ENCODE measurements at regions not wholly inside any gene's neighbourhood (a gene's known extent, or its start where the extent isn't known, plus 50 kb on each side); places are given as distances from the start of the nearest gene placed in this dataset.
"Not testable (repeated sequence)": the region's sequence is repeated elsewhere in the genome, so short reads cannot be mapped to it uniquely, and the experiment has no call there.

DNA sequence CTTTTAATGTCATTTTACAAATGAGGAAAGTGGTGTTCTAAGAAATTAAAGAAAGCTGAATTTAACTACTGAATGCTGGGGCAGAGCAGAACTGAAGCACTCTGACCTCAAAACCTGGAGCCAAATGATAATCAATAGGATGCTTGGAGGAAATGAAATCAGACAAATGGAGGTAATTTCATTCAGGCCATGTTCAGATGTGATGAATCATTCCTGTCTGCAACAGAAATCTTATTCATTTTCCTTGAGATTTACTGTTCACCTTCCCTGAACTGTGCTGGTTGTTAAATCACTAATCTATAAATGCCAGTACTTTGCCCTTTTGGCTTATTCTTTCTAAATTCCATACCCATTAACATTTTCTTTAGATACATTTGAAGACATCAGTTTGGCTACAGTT lies 85.6 kb upstream of the SNX7 start:
- DNase-seq (ENCODE audit: low read depth in 4 of 4, low spot score in 2 of 4) = no peak

DNA sequence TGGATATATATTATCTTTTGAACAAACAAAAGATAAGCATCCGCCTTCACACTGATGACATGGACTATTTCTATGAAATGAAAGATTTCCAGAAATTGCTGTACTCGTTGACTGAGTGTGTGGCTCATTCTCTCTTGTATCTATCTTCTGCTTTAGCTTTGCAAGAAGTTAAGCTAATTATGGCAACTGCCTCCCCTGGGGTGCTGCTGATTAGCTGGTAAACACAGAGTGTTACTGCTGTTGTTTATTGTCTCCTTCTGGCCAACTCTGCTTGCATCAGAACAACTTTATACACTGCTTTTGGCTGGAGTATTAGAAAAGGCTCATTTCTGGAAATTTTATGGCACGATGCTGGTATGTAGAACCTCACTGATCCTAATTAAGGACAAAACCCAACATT lies 95.6 kb upstream of the SNX7 start:
- no peak for DNase-seq (ENCODE audit: low read depth in 4 of 4, low spot score in 2 of 4)

DNA sequence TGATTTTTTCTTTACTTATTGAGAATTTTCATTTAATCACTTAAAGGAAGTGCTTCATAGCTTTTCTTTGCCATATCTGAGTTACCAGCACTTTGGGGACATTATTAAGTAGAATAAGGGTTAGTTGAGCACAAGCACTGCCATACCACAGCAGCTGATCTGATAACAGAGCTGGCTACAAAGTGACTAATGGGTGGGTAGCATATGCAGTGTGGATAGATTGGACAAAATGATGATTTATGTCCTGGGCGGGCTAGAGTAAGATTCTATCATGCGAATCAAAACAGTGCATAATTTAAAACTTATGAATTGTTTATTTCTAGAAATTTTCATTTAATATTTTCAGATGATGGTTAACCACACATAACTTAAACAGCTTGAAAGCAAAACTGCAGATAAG lies 102.2 kb upstream of the SNX7 start:
- no peak for DNase-seq (ENCODE audit: low read depth in 4 of 4, low spot score in 2 of 4)

DNA sequence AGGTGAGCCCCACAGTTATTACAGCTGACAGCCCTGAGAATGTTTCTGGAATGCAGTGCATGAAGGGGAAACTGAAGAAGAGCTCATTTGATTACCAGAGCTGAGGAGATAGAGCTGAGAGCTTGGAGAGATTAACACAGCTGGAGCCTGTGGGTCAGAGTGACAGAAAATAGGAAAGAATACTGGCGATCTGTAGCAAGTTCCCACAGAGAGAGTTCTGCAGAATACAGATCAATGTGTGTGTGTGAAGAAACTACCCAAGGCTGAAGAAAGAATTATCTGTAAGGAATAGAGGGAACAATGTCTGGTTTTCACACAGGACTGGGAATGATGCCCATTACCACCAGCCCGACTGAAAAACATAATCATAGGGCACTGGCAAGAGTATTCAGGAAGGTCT lies 103.6 kb upstream of the SNX7 start:
- no peak for DNase-seq (ENCODE audit: low read depth in 4 of 4, low spot score in 2 of 4)

DNA sequence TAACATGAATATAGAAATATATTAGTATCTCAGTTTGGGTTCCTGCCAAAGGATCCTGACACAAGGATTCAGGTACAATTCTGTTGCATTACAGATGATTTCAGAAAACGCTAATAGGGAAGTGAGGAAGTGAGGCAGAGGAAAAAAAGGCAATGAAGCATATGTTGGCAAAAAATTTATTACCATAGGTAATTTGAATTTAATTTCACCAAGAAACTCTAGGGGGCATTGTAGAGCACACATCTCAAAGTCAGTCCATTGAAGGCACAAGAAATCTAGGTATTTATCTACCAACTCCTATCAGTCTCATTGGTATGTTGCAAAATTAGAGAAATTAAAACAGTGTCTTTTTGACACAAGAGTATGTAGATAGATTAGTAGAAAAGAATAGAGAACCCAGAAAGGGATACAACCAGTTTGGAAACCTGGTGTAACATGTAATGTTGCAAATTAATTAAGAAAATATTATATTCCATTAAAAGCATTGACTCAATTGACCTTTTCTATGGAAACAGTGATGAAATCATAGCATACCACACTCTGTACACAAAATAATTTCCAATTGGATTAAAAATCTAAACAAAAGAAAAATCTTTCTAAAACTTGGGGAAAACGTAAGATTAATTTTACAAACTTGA lies 104.9 kb upstream of the SNX7 start:
- no peak for DNase-seq (ENCODE audit: low read depth in 4 of 4, low spot score in 2 of 4)

DNA sequence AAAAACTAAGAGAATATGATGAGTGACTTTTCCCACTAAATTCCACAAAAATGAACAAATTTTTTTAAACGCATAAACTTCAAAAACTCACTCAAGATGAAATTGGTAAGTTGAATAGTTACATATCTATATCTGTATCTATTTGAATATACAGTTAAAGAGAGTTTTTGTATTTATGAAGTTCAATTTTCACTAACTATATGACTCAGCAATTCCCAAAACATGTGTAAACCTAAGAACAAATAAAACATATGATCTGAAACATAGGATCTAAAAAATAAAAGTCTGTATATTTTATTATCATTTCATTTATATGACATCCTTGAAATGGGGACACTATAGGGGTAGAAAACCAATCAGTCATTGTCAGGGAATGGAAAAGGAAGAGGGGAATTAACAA lies 105.7 kb upstream of the SNX7 start:
- DNase-seq (ENCODE audit: low read depth in 4 of 4, low spot score in 2 of 4) = no peak

DNA sequence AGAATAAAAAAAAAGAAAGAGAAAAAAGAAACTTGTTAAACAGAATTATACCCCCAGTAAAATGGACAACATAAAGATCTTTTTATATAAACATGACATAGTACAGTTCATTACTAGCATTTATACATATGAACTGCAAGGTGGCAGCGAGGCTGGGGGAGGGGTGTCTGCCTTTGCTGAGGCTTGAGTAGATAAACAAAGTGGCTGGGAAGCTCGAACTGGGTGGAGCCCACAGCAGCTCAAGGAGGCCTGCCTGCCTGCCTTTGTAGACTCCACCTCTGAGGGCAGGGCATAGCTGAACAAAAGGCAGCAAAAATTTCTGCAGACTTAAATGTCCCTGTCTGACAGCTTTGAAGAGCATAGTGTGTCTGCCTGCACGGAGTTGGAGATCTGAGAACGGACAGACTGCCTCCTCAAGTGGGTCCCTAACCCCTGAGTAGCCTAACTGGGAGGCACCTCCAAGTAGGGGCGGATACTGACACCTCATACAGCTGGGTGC lies 108.9 kb upstream of the SNX7 start:
- DNase-seq (ENCODE audit: low read depth in 4 of 4, low spot score in 2 of 4) = not testable (repeated sequence)

DNA sequence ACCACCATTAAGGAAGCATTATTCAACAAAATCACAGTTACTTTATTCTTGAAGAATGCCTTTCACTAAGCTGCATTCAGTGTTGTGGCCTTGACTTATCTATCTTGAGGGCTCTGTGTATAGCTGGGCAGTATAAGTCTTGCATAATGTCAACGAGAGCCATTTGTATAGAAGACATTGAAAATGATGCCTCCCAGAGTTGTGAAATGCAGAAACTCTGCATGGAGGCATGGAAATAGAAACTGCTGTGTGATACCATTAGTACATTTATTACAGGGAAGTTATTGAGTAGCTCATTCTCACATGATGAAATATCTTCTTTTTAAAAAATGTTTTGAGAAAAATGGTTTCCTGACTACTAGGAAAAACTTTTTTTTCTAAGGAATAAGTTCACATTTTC lies 111.4 kb upstream of the SNX7 start:
- no peak for DNase-seq (ENCODE audit: low read depth in 4 of 4, low spot score in 2 of 4)

DNA sequence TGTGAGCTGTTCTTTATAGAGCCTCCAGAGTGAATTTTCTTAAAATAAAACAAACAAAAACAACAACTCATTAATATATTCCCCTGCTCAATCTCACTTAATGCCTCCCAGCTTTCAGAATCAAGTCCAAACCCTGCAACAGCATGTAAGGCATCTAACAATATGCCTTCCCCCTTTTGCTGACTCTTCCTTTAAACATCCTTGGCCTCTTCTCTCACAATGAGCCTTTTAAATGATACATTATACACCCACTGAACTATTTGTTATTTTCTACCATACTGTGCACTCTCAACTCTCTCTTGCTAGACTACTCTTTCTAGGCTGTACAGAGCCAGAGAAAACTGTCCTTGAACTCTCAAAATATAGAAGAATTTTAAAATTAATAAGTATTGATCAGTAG lies 115.2 kb upstream of the SNX7 start:
- no peak for DNase-seq (ENCODE audit: low read depth in 4 of 4, low spot score in 2 of 4)

DNA sequence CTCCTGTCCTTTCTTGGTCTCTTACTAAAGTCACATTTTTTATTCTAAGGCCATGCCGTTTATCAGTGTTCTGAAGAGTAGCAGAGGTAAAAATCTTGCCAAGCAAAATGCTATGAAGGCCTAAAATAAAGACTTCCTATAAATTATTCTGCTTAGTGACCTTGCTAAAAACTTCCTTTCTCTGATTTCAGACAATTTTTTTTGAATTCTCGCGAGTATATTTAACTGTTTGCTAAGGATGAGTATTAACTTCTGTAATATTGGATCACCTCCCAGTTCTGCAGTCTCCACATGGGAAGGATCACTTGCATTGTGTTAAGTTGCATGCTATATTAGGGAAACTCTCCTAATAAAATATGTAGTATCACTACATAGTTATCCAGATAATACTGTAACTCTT lies 123.4 kb upstream of the SNX7 start:
- no peak for DNase-seq (ENCODE audit: low read depth in 4 of 4, low spot score in 2 of 4)

DNA sequence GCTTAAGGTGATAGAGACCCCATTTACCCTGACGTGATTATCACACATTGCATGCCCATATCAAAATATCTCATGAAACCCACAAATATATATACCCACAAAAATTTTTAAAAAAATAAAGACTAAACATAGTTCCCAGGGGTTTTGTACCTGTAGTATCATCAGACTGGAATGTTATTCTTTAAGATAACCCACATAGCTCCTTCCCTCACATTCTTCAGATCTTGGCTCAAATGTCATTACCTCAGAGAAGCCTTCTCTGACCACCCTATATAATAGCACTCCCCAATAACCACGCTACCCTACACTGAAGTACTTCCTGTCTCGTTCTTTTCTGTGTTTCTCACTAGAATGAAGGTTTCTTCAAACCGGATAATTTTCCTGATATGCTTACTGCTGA lies 138.3 kb upstream of the SNX7 start:
- DNase-seq (ENCODE audit: low read depth in 4 of 4, low spot score in 2 of 4) = no peak

DNA sequence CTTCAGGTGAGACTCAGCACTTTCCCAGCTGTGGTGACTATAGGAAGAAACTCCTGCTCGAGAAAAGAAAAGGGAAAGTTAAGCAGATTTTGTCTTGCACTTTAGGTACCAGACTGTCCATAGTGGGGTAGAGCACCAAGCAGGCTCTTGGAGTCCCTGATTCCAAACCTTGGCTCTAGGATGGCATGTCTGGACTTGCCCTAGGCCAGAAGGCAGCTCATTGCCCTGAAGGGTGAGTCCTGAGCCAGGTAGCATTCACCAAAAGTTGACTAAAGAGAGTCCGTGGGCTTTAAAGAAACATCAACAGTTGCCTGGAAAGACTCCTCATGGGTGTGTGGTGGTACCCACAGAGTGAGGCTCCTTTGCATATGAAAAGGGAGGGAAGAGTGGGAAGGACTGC lies 145.2 kb upstream of the SNX7 start:
- no peak for DNase-seq (ENCODE audit: low read depth in 4 of 4, low spot score in 2 of 4)

DNA sequence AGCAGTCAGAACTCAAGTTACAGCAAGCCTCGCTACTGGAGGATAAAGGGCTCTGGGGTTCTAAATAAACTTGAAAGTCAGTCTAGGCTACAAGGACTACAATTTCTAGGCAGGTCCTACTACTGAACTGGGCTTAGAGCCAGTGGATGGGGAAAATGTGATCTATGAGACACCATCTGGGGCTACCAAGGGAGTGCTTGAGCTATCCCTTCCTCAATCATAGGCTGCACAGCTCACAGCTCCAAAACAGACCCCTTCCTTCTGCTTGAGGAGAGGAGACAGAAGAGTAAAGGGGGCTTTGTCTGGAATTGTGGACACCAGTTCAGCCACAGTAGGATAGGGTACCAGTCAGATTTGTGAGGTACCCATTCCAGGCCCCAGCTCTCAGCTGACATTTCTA lies 145.8 kb upstream of the SNX7 start:
- no peak for DNase-seq (ENCODE audit: low read depth in 4 of 4, low spot score in 2 of 4)

DNA sequence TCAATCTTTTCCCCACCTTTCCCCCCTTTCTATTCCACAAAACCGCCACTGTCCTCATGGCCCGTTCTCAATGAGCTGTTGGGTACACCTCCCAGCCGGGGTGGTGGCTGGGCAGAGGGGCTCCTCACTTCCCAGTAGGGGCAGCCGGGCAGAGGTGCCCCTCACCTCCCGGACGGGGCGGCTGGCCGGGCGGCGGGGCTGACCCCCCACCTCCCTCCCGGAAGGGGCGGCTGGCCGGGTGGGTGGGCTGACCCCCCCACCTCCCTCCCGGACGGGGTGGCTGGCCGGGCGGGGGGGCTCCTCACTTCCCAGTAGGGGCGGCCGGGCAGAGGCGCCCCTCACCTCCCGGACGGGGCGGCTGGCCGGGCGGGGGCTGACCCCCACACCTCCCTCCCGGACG lies 149.3 kb upstream of the SNX7 start:
- DNase-seq (ENCODE audit: low read depth in 4 of 4, low spot score in 2 of 4) = not testable (repeated sequence)

DNA sequence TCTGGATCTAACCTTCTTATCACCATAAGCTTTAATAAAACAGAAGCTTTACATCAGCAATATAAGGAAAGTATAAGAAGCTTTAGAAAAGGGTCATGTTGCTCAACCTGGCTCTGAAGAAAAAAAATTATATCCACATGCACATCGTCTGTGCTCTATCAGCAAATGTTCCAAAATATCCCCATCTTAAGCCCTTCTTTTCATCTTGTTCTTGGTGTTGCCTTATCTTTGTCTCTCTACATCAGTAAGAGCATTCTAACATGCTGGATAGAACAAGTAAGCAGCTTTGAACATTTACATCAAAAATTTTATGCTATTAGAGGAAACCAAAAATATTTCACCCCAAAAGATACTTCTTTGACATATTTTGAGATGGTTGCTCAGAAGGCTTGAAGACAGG lies 157.8 kb upstream of the SNX7 start:
- no peak for DNase-seq (ENCODE audit: low read depth in 4 of 4, low spot score in 2 of 4)

DNA sequence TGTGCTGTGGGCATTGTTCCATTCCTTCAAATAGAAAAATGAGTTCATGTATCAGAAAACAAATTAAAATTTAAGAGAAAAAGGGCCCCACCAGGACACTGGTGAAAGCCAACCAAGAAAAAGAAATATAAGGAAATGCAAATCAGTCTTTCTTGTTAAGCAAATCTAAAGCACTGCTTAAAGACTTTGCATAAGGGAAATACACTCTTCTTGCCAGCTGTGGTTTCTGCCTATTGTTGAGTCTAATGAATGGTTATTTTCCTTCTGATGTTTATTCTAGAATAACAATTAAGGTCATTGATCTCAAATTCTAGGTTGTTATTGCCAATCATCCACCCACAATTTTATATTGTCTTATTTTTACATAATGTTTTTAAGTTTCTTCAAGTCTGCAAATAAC lies 158.6 kb upstream of the SNX7 start:
- no peak for DNase-seq (ENCODE audit: low read depth in 4 of 4, low spot score in 2 of 4)

DNA sequence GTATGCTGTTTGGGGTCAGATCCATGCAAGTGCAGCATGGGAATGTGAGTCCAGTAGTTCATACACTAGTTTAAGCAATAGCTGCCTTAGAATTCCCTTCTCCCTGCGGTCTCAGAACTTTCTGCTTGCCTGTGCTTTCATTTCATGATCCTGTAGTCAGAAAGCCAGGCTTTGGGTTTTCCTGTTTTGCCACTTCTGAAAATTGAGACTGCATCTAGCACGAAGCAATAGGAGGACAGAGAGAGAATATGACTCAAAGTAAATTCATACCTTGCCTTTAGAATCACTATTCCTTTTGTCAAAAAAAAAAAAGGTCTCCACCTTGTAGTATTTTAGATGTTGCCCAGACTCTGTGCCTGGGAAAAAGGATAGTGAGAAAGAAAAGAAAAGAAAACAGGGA lies 161.2 kb upstream of the SNX7 start:
- DNase-seq (ENCODE audit: low read depth in 4 of 4, low spot score in 2 of 4) = no peak

DNA sequence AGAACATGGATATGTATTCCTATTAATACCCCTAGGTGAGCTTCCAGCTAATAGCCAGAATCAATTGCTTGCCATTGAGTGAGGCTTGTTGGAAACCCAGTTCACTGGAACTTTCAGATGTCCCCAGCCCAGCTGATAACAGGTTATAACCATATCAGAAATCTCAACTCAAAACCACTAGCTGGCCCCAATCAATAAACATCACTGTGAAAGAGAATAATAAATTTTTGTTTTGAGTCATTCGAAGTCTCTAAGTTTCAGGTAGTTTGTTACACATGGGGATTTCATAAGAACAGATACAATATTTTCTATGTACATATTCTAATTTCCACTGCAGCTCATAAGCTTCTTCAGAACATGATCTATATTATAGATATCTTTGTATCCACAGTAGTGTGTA lies 162.9 kb upstream of the SNX7 start:
- DNase-seq (ENCODE audit: low read depth in 4 of 4, low spot score in 2 of 4) = no peak

DNA sequence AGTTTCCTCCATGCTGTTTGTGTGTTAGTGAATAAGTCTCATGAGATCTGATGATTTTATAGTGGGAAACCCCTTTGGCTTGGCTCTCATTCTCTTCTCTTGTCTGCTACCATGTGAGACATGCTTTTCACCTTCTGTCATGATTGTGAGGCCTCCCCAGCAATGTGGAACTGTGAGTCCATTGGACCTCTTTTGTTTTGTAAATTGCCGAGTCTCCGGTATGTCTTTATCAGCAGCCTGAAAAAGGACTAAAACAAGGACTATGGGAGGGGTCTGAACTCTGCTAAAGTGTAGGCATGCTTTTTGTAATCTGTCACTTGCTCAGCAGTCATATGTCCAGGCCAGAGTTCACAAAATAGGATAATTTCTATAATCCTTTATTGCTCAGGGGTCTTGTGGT lies 164.0 kb upstream of the SNX7 start:
- DNase-seq (ENCODE audit: low read depth in 4 of 4, low spot score in 2 of 4) = no peak

DNA sequence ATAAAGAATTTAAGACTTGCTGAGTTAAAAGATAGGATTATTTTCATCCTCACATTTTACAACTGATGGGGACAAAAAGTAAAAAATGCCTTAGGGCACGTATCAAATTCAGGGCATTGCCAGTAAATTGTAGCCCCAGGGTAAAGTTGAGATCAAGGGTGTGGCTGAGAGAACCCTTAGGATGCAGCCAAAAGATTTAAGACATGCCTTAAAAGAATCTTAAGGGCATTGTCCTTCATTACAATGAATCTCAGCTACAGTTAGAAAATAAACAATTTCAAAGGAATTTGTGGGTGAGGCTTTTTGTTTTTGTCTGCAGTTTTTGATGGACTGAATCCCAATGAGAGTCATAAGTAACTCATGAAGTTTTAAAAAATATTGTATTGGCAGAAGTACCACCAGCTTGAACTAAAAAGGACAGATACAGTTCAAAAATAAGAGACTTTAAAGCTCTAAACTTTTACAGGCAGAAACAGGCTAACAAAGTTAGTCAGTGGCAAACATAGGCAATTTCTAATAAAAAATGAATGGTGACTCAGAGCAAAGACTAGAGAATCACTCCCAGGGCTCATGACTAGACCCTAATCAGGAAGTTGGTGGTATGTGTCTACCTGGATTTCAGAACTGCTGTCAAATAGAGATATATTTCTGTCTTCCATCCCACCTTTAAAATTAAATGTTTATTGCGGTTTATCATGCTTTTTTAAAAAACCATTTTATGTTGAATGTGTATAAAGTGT lies 165.1 kb upstream of the SNX7 start:
- no peak for DNase-seq (ENCODE audit: low read depth in 4 of 4, low spot score in 2 of 4)

DNA sequence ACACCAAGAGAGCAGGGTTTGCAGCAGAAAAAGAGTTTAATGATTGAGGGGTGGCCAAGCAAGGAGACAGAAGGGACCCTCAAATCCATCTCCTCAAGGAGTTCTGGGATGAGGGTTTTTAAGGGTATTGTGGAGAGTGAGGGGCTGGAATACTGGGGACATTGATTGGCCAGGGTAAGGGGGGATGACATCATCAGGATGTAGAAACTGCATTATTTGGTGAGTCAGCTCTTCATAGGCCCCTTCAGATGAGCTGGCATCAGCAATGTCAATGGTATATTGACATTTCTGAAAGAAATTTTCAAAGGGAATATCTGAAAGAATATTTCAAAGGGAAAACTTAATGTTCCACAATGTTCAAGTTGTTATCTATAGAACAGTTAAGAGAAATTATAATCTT lies 168.1 kb upstream of the SNX7 start:
- no peak for DNase-seq (ENCODE audit: low read depth in 4 of 4, low spot score in 2 of 4)

DNA sequence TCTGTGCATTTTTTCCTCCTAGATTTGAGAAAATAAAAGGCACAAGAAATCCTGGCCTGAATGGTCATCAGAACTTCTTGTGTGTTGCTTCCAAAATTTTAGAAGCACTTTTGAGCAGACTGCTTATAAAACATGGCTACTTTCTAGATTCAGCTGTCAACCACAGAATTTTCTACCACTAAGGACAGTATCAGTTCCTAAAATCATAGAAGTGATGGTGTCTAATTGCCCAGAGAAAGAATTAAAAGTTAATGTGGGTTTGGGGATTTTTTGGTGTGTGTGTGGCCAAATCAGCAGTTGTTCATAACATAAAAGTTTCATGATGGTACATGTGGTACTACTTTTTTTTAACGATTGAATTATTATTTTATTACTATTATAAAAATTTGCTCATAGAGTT lies 171.4 kb upstream of the SNX7 start:
- no peak for DNase-seq (ENCODE audit: low read depth in 4 of 4, low spot score in 2 of 4)

DNA sequence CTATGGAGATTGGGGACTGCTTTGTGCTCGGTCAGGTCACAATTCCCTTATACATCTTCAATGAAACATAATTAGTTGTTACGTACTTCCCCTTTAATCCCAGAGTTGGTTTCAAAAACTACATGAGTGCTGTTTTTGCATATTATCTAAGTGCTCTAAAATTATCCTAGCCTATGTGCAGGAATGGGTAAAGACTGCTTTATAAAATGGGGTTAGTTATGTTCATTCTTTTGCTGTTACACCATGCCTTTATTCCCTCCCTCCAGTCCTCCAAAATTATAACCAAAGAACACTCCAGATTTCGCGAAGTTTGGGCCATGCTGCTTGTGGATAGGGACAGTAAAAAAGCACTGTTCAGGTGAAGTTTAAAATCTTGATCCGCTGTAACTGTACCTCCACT lies 173.9 kb upstream of the SNX7 start:
- DNase-seq (ENCODE audit: low read depth in 4 of 4, low spot score in 2 of 4) = no peak

Data from left renal cortex interstitium (tissue), 4 donors.